IPS-18a (cell line): ENCODE measurements at regions not wholly inside any gene's neighbourhood (a gene's known extent, or its start where the extent isn't known, plus 50 kb on each side); places are given as distances from the start of the nearest gene placed in this dataset.
"Not testable (repeated sequence)": the region's sequence is repeated elsewhere in the genome, so short reads cannot be mapped to it uniquely, and the experiment has no call there.

Source experiments
- H3K27ac ChIP-seq: one replicate; pipeline ENCODE4 v1.5.1; 2013; ENCODE audit warnings: low read length
- H3K27me3 ChIP-seq: one replicate; pipeline ENCODE4 v1.6.1; 2013; ENCODE audit warnings: mild to moderate bottlenecking, low read length; ENCODE audit not compliant: control insufficient read depth, insufficient read depth
- H3K36me3 ChIP-seq: one replicate; pipeline ENCODE4 v1.6.1; 2013; ENCODE audit warnings: low read depth, low read length; ENCODE audit not compliant: control insufficient read depth
- H3K4me1 ChIP-seq: one replicate; pipeline ENCODE4 v1.6.1; 2013; ENCODE audit warnings: low read depth, low read length; ENCODE audit not compliant: control insufficient read depth
- H3K4me3 ChIP-seq: one replicate; pipeline ENCODE4 v1.5.1; 2013; ENCODE audit warnings: low read length
- H3K9ac ChIP-seq: one replicate; pipeline ENCODE4 v1.6.1; 2013; ENCODE audit warnings: mild to moderate bottlenecking, low read length, moderate library complexity
- H3K9me3 ChIP-seq: one replicate; pipeline ENCODE4 v1.6.1; 2013; ENCODE audit warnings: low read depth, low read length; ENCODE audit not compliant: control insufficient read depth

DNA sequence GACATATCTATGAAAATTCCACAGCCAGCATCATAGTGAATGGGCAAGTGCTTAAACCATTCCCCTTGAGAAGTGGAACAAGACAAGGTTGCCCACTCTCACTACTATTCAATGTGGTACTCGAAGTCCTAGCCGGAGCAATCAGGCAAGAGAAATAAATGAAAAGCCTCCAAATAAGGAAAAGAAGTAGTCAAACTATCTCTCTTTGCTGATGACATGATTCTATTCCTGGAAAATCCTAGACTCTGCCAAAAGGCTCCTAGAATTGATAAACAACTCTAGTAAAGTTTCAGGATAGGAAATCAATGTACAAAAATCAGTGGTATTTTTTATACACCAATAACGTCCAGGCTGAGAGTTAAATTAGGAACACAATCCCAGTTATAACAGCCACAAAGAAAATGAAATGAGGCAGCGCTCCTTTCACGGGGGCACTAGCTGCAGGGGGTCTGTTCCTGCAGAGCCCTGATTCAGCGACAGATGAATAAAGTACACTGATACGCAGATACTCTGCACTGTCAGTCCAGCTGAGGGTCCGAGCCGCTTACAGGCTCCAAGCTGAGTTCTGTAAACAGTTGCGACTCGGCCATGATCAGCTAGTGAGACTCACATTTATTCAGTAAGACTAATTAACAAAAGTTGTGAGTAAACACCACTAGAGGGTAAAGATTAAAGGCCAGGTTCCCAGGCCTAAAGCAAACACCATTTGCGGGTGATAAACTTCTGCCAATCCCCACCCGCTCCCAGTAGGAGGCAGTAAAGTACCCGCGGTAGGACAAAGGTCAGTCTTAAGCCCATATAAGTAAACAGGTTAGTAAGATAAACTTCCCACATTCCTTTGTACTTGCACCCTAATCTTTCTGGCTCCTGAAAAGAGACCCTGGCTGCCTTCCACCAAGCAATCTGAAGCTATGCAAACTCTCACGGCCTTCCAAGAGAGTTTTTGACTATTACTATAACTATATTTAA lies 290.6 kb upstream of the GRID2 start:
- Histone ChIP-seq H3K4me3 (no peak overlapping the region), H3K27ac (no peak overlapping the region), H3K4me1 (peaks cover 5% of the 10 kb centered on the region), H3K36me3 (no peaks in the 10 kb centered on the region), H3K9me3 (no peaks in the 10 kb centered on the region), H3K9ac (no peak overlapping the region), H3K27me3 (peaks cover 9% of the 10 kb centered on the region)

- Histone ChIP-seq H3K9me3 (no peaks in the 10 kb centered on the region), H3K4me3 (no peak overlapping the region), H3K27ac (no peak overlapping the region), H3K4me1 (peaks cover 5% of the 10 kb centered on the region), H3K9ac (no peak overlapping the region), H3K36me3 (no peaks in the 10 kb centered on the region), H3K27me3 (peaks cover 9% of the 10 kb centered on the region)
Measured at GRCh38 chr4:92014067-92014466, 289.7 kb upstream of the GRID2 start.

DNA sequence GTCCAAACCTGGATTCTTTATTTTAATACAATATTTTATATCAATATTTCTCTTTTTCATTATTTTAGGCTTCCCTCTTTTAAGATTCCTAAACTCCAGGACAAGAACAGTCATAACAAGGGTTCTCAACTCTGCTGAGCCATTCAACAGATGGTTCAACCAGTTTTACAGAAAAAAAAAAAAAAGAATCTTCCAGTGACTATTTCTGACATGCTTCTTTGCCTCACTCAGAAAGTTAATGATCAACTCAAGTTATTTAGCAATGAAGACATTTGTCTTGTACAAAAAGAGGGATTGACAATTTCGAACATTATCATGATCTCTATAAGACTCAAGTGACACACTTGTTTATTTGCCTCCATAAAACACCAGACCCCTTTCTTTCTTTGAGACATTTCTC lies 282.6 kb upstream of the GRID2 start:
- no peak overlapping the region for H3K9ac ChIP-seq
- no peaks in the 10 kb centered on the region for H3K27me3 ChIP-seq
- no peaks in the 10 kb centered on the region for H3K36me3 ChIP-seq
- H3K4me3 ChIP-seq, result no peak overlapping the region
- H3K9me3 ChIP-seq, result no peaks in the 10 kb centered on the region
- no peak overlapping the region for H3K27ac ChIP-seq
- H3K4me1 ChIP-seq, result no peaks in the 10 kb centered on the region

DNA sequence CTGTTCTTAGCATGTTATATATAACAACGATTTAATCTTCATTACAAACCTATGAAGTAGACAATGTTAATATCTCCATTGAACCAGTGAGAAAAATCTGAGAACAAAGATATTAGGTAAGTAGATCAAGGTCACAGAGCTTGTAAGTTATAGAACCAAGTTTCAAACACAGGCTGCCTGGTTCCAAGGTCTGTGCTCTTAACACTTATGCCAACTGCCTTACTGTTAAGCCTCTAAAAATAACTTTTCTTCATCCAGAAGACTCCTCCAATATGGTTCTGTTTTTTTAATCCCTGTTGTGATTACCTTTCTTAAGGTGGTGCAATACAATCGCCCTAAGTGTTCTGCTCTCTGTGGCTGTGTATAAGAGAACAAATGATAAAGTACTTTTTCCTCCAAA lies 282.0 kb upstream of the GRID2 start:
- Histone ChIP-seq H3K27me3 (no peaks in the 10 kb centered on the region), H3K36me3 (no peaks in the 10 kb centered on the region), H3K9me3 (no peaks in the 10 kb centered on the region)

DNA sequence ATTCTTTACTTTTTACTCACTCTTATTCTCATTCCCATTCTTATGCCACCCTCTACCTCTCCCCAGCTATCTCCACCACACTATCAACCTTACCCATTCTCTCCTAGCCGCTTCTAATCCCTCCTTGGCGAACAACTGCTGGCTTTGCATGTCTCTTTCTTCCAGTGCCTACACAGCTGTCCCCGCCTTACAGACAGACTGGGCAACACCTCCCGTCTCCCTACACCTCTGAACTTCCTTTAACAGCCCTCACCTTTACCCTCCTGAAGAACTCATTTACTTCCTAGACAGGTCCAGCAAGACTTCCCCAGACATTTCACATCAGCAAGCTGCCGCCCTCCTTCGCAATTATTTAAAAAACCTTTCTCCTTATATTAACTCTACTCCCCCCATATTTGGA lies 274.9 kb upstream of the GRID2 start:
- H3K36me3 ChIP-seq, H3K27ac ChIP-seq, H3K9me3 ChIP-seq, H3K4me3 ChIP-seq, H3K9ac ChIP-seq, H3K4me1 ChIP-seq, H3K27me3 ChIP-seq: not testable (repeated sequence)

More for the DNA sequence above, 282.0 kb upstream of the GRID2 start:
- Histone ChIP-seq H3K9ac (no peak overlapping the region), H3K4me1 (no peaks in the 10 kb centered on the region), H3K27ac (no peak overlapping the region), H3K4me3 (no peak overlapping the region)

GRCh38 chr4:92031825-92032224 lies 271.9 kb upstream of the GRID2 start:
- Histone ChIP-seq H3K27me3 (no peaks in the 10 kb centered on the region), H3K36me3 (no peaks in the 10 kb centered on the region), H3K9me3 (no peaks in the 10 kb centered on the region), H3K4me1 (peaks cover 4% of the 10 kb centered on the region), H3K9ac (no peak overlapping the region), H3K4me3 (no peak overlapping the region), H3K27ac (no peak overlapping the region)

GRCh38 chr4:92035666-92036065 lies 268.1 kb upstream of the GRID2 start:
- H3K9me3 ChIP-seq, result no peaks in the 10 kb centered on the region

GRCh38 chr4:92045718-92046117 lies 258.0 kb upstream of the GRID2 start:
- Histone ChIP-seq H3K36me3 (no peaks in the 10 kb centered on the region), H3K9me3 (no peaks in the 10 kb centered on the region), H3K27ac (no peak overlapping the region), H3K9ac (no peak overlapping the region), H3K4me3 (no peak overlapping the region), H3K27me3 (no peaks in the 10 kb centered on the region), H3K4me1 (no peaks in the 10 kb centered on the region)

More at GRCh38 chr4:92035666-92036065, 268.1 kb upstream of the GRID2 start:
- Histone ChIP-seq H3K4me1 (peaks cover 4% of the 10 kb centered on the region), H3K4me3 (no peak overlapping the region), H3K27ac (no peak overlapping the region), H3K36me3 (no peaks in the 10 kb centered on the region), H3K27me3 (no peaks in the 10 kb centered on the region), H3K9ac (no peak overlapping the region)

DNA sequence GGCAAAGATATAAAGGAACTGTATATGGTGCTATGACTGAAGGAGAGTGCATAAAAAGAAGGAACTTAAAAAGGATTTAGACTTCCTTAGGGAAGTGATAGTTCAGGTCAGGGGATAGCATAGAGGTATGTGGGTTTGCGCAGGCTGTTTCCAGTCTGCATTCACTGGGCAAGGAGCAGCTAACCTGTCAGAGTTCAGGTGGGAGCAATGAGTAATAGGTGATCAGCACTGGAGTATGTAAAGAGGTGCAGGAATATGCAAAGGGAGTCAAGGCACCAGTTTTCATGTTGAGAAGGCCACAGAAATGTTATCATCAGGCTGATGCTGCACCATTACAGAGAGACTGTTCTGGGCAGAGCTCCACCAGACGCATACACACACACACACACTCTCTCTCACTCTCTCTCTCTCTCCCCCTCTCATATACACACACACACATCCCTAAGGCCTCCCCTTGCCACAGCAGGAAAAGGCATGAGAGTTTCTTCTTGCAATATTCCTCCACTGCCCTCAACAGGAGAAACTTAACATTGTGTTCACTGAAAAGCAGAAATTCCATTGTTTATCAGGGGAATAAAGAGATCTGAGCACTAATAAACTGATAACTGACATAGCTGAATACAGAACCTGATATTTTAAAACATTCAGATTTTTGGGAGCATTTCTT lies 256.4 kb upstream of the GRID2 start:
- H3K27ac ChIP-seq, result no peak overlapping the region
- H3K4me3 ChIP-seq, result no peak overlapping the region
- H3K4me1 ChIP-seq, result no peaks in the 10 kb centered on the region
- no peaks in the 10 kb centered on the region for H3K36me3 ChIP-seq
- no peaks in the 10 kb centered on the region for H3K27me3 ChIP-seq
- H3K9me3 ChIP-seq, result no peaks in the 10 kb centered on the region
- no peak overlapping the region for H3K9ac ChIP-seq

GRCh38 chr4:92050875-92051274 lies 252.9 kb upstream of the GRID2 start:
- Histone ChIP-seq H3K4me3 (no peak overlapping the region), H3K9ac (no peak overlapping the region), H3K27ac (no peak overlapping the region), H3K27me3 (no peaks in the 10 kb centered on the region), H3K9me3 (no peaks in the 10 kb centered on the region), H3K4me1 (no peaks in the 10 kb centered on the region), H3K36me3 (no peaks in the 10 kb centered on the region)

GRCh38 chr4:92059615-92060014 lies 244.2 kb upstream of the GRID2 start:
- Histone ChIP-seq H3K4me1 (no peaks in the 10 kb centered on the region), H3K27me3 (no peaks in the 10 kb centered on the region), H3K36me3 (no peaks in the 10 kb centered on the region), H3K4me3 (no peak overlapping the region), H3K27ac (no peak overlapping the region), H3K9me3 (no peaks in the 10 kb centered on the region), H3K9ac (no peak overlapping the region)
